GM19455 (cell line): ENCODE measurements at regions not wholly inside any gene's neighbourhood (a gene's known extent, or its start where the extent isn't known, plus 50 kb on each side); places are given as distances from the start of the nearest gene placed in this dataset.
"Not testable (repeated sequence)": the region's sequence is repeated elsewhere in the genome, so short reads cannot be mapped to it uniquely, and the experiment has no call there.

Experiments used
- ATAC-seq: cut with Tn5 transposase; IDR thresholded peaks from one replicate; pipeline ENCODE4 v1.9.1; 2021; ENCODE audit not compliant: unreplicated experiment

GRCh38 chr21:17348357-17348756 is 164.5 kb upstream of the CXADR start:
- ATAC-seq = no peak

GRCh38 chr21:17348849-17349248 is 164.0 kb upstream of the CXADR start:
- no peak for ATAC-seq

- ATAC-seq = no peak
Observed at GRCh38 chr21:17351766-17352165, 161.1 kb upstream of the CXADR start.

- no peak for ATAC-seq
Observed at GRCh38 chr21:17352996-17353655, 159.7 kb upstream of the CXADR start.

- no peak for ATAC-seq
Observed at GRCh38 chr21:17359781-17360180, 153.1 kb upstream of the CXADR start.

GRCh38 chr21:17368748-17369363 is 144.0 kb upstream of the CXADR start:
- ATAC-seq = no peak

- no peak for ATAC-seq
Observed at GRCh38 chr21:17370263-17370662, 142.6 kb upstream of the CXADR start.

- ATAC-seq = no peak
Observed at GRCh38 chr21:17370916-17371315, 141.9 kb upstream of the CXADR start.

- ATAC-seq = no peak
Observed at GRCh38 chr21:17371450-17371849, 141.4 kb upstream of the CXADR start.

GRCh38 chr21:17372200-17372599 is 140.6 kb upstream of the CXADR start:
- no peak for ATAC-seq

GRCh38 chr21:17386498-17386897 is 126.3 kb upstream of the CXADR start:
- ATAC-seq = no peak

- peak; percentile 61 for ATAC-seq
Observed at GRCh38 chr21:17387030-17387617, 125.7 kb upstream of the CXADR start.

- ATAC-seq = no peak
Observed at GRCh38 chr21:17388226-17388625, 124.6 kb upstream of the CXADR start.

- no peak for ATAC-seq
Observed at GRCh38 chr21:17389311-17389710, 123.5 kb upstream of the CXADR start.

GRCh38 chr21:17390569-17390968 is 122.3 kb upstream of the CXADR start:
- no peak for ATAC-seq

GRCh38 chr21:17391811-17392340 is 121.0 kb upstream of the CXADR start:
- ATAC-seq = no peak

GRCh38 chr21:17393413-17393812 is 119.4 kb upstream of the CXADR start:
- no peak for ATAC-seq

- no peak for ATAC-seq
Observed at GRCh38 chr21:17396948-17397347, 115.9 kb upstream of the CXADR start.

- ATAC-seq = no peak
Observed at GRCh38 chr21:17397703-17398102, 115.1 kb upstream of the CXADR start.

- not testable (repeated sequence) for ATAC-seq
Observed at GRCh38 chr21:17398954-17399353, 113.9 kb upstream of the CXADR start.

GRCh38 chr21:17402937-17403336 is 109.9 kb upstream of the CXADR start:
- ATAC-seq = no peak

- no peak for ATAC-seq
Observed at GRCh38 chr21:17406202-17406601, 106.6 kb upstream of the CXADR start.
